ENCODE measurements at regions not wholly inside any gene's neighbourhood (a gene's known extent, or its start where the extent isn't known, plus 50 kb on each side); places are given as distances from the start of the nearest gene placed in this dataset.
"Not testable (repeated sequence)": the region's sequence is repeated elsewhere in the genome, so short reads cannot be mapped to it uniquely, and the experiment has no call there.

GRCh38 chr10:55742487-55742886 is 618.6 kb downstream of the ZWINT start:
- no peak for DNase-seq

- peak in 1 of 2 experiments; percentile 1 for DNase-seq
These were observed 620.3 kb downstream of the ZWINT start for GRCh38 chr10:55740767-55741166.

DNA sequence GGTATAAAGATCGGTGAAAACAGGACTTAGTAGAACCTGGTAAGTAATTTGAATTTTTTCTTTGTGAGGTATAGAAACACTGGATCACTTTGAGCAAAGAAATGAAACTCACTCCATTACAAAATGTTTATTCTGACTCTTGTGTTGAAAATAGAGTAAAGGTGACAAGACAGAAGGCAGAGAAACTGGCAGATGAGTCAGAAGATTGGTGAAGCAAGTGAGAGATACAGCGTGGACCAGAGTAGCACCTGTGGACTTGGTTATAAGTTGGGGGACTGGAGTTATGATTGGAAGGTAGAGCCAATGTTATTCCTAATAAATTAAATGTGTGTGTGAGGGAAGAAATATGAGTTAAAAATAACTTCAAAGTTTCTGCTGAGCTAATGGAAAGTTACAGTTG is 620.9 kb downstream of the ZWINT start:
- DNase-seq, result no peak

DNA sequence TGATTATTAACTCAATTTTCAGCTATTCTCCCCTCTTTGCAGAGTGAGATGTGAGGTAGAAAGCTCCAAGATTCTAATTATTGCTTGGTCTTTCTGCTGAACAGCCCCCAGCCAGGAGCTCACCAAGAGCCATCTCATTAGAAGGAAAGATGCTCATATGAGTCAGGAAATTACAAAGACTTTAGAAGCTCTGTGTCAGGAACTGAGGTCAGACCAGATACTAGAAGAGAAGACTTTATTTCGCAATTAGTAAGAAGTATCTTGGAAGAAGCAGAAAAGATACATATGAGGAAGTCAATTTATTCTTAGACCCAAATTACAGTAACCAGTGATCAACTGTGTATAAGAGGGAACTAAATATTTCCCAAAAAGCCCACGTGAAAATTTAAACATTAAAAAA is 626.9 kb downstream of the ZWINT start:
- no peak for DNase-seq

- no peak for DNase-seq
These were observed 656.1 kb downstream of the ZWINT start for GRCh38 chr10:55704950-55705349.

DNA sequence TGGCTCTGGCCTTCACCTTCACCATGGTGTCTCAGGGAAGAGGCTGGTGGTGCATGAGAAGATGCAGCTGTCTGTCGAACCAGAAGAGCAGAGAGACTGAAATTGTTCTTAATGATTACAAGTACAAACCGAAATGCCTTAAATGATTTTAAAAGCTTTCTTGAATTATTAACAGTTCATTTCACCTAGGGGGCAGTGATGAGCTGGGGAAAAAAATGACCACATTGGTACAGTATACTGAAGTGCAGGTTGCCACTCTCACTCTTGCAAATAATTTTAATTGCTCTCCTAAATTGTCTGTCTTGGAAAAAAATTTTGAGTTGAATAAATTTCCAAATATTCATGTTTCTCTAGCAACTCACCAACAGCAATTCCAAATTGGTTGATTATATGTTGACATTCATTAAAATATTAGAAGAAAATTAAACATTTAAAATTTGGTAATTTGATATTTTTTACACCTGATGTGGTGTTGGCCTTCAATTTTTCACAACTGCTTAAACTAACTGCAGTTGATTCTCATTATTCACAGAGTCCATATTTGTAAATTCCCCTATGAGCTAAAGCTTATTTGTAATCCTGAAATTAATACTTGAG is 692.6 kb downstream of the ZWINT start:
- DNase-seq, result peak in 1 of 2 experiments; percentile 1

GRCh38 chr10:55653531-55653930 is 707.5 kb downstream of the ZWINT start:
- DNase-seq, result no peak

- no peak for DNase-seq
These were observed 719.5 kb downstream of the ZWINT start for GRCh38 chr10:55641601-55642000.

GRCh38 chr10:55631071-55631654 is 729.9 kb downstream of the ZWINT start:
- peak; percentile 76 to 78 for DNase-seq

DNA sequence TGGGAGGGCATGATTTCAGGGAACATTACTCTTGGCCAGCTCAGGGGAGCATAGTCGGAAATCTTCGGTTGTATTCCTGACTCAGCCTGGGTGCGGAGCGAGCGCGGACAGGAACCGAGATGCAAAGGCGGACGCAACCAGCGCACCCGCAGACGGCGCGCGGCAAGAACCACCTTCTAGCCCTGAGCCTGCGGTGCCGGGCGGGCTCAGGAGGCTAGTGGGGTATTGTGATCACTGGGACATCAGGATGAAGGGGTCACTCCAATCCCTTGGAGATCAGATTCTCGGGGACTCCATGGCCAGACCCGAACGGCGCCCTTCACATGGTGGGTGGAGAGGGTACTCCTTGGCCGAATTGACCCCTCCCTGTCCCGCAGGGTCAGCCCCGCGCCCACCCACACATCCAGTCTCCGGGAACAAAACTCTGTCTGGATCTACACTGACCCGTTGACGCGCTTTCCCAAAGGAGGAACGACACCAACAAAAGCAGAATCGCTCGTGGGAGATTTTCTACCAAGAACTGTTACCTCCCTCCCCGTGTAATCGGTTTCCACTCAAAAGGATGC is 730.5 kb downstream of the ZWINT start:
- DNase-seq, result peak in 1 of 2 experiments; percentile 1

- peak; percentile 12 to 29 for DNase-seq
These were observed 731.1 kb downstream of the ZWINT start for GRCh38 chr10:55629793-55630490.

DNA sequence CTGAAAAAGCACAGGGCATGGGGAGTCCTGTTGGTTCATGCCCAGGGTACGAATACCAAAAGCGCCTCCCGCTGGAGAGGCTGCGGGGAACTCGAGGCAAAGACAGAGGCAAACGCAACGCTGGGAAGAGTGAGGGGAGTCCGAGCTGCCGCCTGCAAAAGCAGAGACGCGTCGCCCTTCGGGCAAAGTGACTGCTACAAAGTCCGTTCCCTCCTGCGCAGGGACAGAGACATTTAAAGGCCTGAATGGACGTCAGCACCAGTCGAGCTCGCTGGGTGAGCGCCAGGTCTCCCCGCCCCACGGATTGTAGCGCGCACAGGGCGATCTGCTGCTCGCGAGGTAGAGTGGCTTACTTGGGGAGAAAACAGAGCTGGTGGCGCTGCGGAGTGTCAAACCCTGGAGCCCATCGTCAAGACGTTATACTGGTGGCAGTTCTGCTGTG is 732.8 kb downstream of the ZWINT start:
- peak in 1 of 2 experiments; percentile 5 for DNase-seq

DNA sequence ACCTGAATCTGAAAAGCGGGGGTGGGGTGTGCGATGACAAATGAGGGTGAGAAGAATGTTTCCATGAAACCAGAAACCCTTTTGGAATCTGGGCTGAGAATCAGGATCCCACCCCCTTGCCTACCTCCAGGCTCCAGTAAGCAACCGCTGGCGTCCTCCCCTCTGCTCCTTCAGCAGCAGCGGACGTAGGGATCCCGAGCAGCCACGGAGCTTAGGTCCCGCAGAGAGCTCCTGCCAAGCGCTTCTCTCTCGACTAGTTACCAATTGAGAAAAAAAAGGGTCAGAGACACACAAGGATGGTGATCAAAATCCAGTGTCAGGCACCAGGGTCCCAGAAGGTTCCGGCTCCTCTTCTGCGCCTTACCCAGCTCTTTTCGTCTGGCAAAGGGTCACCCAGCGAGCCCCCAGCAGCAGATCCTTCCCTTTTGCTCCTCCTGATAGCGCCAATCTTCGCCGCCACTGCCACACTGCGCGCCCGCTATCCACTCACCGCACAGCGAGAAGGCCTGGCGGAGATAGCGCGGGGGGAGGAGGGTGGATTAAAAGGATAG is 733.5 kb downstream of the ZWINT start:
- DNase-seq, result no peak

DNA sequence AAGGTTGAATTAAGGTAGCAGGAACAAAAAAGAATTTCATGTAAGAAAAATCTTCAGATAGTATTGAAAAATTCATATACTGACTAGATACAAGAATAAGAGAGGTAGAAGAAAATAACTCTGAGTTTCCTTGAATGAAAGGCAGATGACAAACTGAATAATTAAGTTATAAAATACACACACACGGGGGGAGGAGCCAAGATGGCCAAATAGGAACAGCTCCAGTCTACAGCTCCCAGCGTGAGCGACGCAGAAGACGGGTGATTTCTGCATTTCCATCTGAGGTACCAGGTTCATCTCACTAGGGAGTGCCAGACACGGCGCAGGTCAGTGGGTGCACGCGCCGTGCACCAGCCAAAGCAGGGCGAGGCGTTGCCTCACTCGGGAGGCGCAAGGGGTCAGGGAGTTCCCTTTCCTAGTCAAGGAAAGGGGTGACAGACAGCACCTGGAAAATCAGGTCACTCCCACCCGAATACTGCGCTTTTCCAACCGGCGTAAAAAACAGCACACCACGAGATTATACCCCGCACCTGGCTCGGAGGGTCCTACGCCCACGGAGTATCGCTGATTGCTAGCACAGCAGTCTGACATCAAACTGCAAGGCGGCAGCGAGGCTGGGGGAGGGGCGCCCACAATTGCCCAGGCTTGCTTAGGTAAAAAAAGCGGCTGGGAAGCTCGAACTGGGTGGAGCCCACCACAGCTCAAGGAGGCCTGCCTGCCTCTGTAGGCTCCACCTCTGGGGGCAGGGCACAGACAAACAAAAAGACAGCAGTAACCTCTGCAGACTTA is 759.2 kb downstream of the ZWINT start:
- not testable (repeated sequence) for DNase-seq

- DNase-seq, result no peak
These were observed 750.6 kb upstream of the PCDH15 start for GRCh38 chr10:55551603-55552002.

DNA sequence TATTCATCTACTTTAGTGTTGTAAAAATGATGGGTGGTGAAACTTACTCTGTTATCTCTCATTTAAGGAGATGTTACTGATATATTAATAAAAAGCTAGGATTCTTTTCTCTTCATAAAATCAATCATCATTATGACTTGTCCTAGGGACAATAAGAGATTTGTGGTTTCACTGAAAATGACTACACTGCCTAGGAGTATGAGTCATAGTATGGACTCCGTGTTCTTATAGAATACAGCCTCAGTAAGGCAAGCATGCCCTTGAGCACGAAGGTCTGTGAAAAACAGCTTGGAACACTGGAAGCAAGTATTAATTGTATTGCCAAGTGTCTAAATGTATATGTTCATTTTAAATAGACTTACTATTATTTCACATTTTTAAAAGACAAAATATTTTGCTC is 749.2 kb upstream of the PCDH15 start:
- DNase-seq, result no peak

DNA sequence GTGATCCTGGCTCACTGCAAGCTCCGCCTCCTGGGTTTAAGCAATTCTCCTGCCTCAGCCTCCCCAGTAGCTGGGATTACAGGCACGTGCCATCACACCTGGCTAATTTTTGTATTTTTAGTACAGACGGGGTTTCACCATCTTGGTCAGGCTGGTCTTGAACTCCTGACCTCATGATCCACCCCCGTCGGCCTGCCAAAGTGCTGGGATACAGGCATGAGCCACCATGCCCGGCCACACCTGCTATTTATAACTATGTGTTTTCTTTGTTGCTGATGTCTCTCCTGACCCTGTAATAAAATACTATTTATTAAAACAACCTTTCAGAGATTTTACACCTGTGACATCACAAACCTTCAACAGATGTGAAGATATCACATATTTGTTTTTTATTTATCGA is 736.5 kb upstream of the PCDH15 start:
- not testable (repeated sequence) for DNase-seq

GRCh38 chr10:55519264-55519663 is 718.2 kb upstream of the PCDH15 start:
- DNase-seq, result no peak

GRCh38 chr10:55518416-55518815 is 717.4 kb upstream of the PCDH15 start:
- DNase-seq, result not testable (repeated sequence)

DNA sequence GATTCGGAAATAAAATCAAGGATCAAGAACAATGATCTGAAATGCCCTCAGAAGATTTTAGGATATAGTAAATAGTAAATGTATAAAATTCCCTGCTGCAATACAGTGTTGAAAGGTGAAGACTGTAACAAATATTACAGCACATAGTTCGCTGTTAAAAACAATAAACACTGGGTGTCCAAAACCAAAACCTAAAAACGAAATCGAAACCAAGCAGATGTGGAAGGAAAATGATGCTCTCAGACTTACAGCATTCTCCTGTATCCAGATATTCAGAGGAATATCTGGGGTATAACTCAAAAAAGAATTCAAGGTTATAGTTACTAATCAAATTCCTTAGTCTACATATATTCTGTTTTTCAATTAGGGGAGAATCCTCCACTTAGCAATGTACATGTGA is 708.1 kb upstream of the PCDH15 start:
- no peak for DNase-seq

- DNase-seq, result peak; percentile 4 to 29
These were observed 700.0 kb upstream of the PCDH15 start for GRCh38 chr10:55500931-55501559.

DNA sequence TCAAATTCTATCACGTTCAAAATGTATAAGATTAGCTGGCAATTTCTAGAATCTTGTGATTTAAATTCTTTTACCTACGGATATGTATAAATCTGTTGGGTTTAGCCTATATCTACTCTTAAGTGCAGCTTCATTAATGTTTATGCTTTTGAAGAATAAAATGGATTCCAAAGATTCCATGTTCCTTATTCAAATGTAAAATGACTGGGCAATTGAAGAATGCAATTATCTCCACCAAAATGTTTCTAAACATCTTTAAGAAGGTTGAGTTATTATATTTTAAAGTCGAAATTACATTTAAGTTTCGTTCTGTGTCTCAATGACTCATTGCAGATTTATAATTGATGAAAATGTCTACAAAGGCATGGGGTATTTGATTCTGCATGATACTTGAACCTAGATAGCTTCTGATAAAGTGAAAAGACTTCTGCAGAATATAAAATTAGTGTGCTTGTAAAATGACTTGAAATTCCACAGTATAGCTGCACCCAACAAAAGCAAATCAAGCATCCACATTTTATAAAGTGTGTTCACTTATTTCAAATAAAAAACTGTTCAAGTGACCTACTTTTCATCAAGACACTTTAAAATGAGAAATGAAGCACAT is 697.0 kb upstream of the PCDH15 start:
- no peak for DNase-seq

All from NCI-H2081 (cell line).